Immature natural killer cell (primary cell): ENCODE measurements at regions not wholly inside any gene's neighbourhood (a gene's known extent, or its start where the extent isn't known, plus 50 kb on each side); places are given as distances from the start of the nearest gene placed in this dataset.

ENCODE experiments used
- DNase-seq, 3 donors: peaks; one replicate each; pipeline ENCODE4 v3.0.0; 2022; ENCODE audit warnings: mixed read lengths in 1 of 3
- H3K27ac Mint-ChIP-seq, 6 donors: one replicate each; pipeline ENCODE4 v1.8.0; 2020; ENCODE audit warnings: mixed read lengths in 6 of 6, mild to moderate bottlenecking in 5 of 6, inconsistent platforms in 4 of 6, moderate library complexity in 3 of 6
- H3K27me3 Mint-ChIP-seq, 3 donors: one replicate each; pipeline ENCODE4 v1.8.0; 2020 to 2021; ENCODE audit warnings: low read depth in 3 of 3, mild to moderate bottlenecking in 3 of 3, mixed read lengths in 3 of 3, moderate library complexity in 3 of 3, inconsistent platforms in 1 of 3
- H3K36me3 Mint-ChIP-seq, 3 donors: one replicate each; pipeline ENCODE4 v1.8.0; 2020; ENCODE audit warnings: mixed read lengths in 3 of 3, inconsistent platforms in 2 of 3, mild to moderate bottlenecking in 2 of 3
- H3K4me1 Mint-ChIP-seq, 2 donors: one replicate each; pipeline ENCODE4 v1.8.0; 2020; ENCODE audit warnings: inconsistent platforms in 2 of 2, mild to moderate bottlenecking in 2 of 2, mixed read lengths in 2 of 2, moderate library complexity in 1 of 2
- H3K4me3 Mint-ChIP-seq, 5 donors: one replicate each; pipeline ENCODE4 v1.8.0; 2020; ENCODE audit warnings: mild to moderate bottlenecking in 5 of 5, mixed read lengths in 5 of 5, inconsistent platforms in 3 of 5, moderate library complexity in 3 of 5
- H3K9me3 Mint-ChIP-seq, 6 donors: one replicate each; pipeline ENCODE4 v1.8.0; 2020; ENCODE audit warnings: mild to moderate bottlenecking in 6 of 6, mixed read lengths in 6 of 6, inconsistent platforms in 4 of 6, moderate library complexity in 3 of 6

DNA sequence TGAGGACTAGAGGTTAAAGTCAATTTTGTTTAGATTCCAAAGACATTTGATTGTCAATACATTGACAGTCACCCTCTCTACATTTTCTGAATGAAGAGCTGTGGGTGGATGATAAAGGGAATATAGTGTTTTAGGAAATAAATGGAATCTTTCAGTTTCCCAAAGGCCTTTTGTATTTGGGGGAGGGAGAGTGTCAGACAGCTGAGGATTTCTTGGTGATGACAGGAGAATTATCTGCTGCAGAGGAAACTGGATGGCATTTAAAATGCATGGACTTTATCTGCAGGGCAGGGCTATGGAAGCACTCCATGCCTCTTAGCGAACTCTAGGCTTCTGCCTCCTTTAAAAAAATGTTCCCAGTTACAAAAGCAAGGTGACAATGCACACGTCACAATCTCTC lies 195.1 kb downstream of the KCNS3 start:
- peaks cover 0 to 3% (median 2%) of the 10 kb centered on the region in 3 donors for H3K27me3 Mint-ChIP-seq
- H3K36me3 Mint-ChIP-seq, result no peaks in the 10 kb centered on the region
- peaks cover 0 to 17% (median 4%) of the 10 kb centered on the region in 6 donors for H3K9me3 Mint-ChIP-seq
- H3K4me1 Mint-ChIP-seq, result no peaks in the 10 kb centered on the region
- H3K4me3 Mint-ChIP-seq, result no peak overlapping the region
- no peak for DNase-seq
- no peak overlapping the region for H3K27ac Mint-ChIP-seq

DNA sequence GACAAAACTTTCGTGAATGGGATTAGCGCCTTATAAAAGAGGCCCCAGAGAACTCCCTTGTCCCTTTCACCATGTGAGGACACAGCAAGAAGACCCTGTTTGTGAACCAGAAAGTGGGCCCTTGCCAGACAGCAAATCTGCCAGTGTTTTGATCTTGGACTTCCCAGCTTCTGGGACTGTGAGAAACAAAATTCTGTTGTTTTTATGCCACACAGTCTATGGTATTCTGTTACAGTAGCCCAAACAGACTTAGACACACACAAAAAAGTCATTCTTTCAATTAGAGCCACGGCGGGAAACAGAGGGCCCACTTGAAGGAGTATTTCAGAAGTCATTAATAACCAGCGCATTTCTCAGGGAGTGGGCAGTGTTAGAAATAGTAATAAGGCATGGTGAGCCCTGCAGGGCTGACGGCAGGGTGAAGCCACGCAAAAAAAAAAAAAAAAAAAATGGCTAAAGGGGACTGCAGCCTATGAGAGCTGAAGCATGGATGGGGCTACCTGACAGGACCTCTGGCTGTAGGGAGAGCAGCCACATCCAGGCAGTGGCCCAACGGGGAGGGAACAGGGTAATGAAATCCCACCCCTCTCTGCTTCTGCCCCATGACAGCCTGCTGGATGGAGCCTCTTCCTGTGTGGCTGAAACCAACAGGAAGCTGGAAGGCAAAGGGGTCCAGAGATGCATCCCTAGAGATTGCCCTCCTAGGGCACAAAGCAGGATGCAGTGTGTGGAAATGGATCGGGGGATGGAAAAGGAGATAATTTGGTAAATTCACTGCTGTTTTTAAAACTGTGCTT lies 189.3 kb downstream of the KCNS3 start:
- Mint-ChIP-seq H3K27me3 (peaks cover 0 to 4% (median 1%) of the 10 kb centered on the region in 3 donors), H3K4me1 (no peaks in the 10 kb centered on the region), H3K36me3 (no peaks in the 10 kb centered on the region), H3K27ac (no peak overlapping the region), H3K9me3 (peaks cover 0 to 14% (median 5%) of the 10 kb centered on the region in 6 donors), H3K4me3 (no peak overlapping the region)
- no peak for DNase-seq

DNA sequence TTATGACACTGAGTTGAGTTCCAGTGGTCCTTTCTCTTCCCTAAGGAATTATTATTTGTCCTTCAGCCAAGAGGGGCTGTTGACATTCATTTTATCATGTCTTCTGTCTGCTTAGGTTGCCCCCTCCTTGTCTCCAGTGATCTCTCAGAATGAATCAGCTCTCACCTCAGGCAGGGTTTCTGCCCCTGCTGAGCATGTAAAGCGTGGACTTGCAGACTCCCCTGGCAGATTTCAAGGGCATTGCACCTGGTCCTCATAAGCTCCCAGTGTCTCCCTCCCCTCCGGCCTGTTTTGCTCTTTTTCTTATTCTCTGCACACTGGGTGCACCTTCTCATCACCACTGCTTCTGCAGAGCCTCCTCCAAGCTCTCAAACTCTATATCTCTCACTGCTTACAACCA lies 188.4 kb downstream of the KCNS3 start:
- no peaks in the 10 kb centered on the region for H3K36me3 Mint-ChIP-seq
- H3K27ac Mint-ChIP-seq, result no peak overlapping the region

DNA sequence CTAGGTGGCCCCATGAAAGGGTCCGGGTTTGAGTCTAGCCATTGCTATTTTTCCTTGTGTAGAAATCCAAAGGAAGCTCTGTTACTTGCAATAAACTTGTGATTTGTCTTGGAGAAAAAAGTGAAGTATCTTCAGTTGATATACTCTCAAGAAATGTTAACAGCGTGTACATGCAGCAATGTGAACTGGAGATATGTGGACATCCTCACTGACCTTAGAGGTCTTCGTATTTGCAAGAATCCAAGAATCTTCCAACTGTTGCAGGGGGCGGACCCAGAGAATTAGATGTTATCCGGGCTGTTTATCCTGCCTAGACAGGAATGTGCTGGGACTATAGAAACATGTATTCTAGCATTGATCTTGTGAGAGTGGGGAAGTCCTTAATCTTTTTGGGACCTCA lies 187.6 kb downstream of the KCNS3 start:
- DNase-seq, result no peak
- H3K27ac Mint-ChIP-seq, result no peak overlapping the region
- no peak overlapping the region for H3K4me3 Mint-ChIP-seq
- peaks cover 0 to 14% (median 3%) of the 10 kb centered on the region in 6 donors for H3K9me3 Mint-ChIP-seq
- peaks cover 0 to 4% (median 1%) of the 10 kb centered on the region in 3 donors for H3K27me3 Mint-ChIP-seq
- no peaks in the 10 kb centered on the region for H3K4me1 Mint-ChIP-seq
- H3K36me3 Mint-ChIP-seq, result no peaks in the 10 kb centered on the region

More for the DNA sequence above, 188.4 kb downstream of the KCNS3 start:
- DNase-seq, result no peak
- Mint-ChIP-seq H3K4me1 (no peaks in the 10 kb centered on the region), H3K9me3 (peaks cover 0 to 14% (median 4%) of the 10 kb centered on the region in 6 donors), H3K27me3 (peaks cover 0 to 4% (median 1%) of the 10 kb centered on the region in 3 donors), H3K4me3 (no peak overlapping the region)

DNA sequence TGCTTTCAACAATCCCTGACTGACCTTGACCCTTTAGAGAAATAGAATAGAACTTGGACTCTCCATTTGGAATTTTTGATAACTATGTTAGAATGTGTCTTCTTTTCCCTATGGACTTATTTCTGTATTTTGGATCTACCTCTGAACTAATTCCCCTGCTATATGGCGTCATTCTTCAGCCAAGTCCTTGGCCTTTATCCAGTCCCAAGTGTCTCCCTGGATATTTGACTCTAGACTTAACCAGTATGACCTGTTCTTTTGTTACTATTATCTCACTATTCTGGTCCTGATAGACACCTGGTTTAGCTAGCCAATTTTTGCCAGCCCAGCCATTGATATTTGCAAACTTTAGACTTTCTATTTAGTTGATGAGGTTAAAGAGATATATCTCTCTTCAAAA lies 186.8 kb downstream of the KCNS3 start:
- Mint-ChIP-seq H3K36me3 (no peaks in the 10 kb centered on the region), H3K9me3 (peaks cover 2 to 9% (median 5%) of the 10 kb centered on the region in 6 donors), H3K27ac (no peak overlapping the region), H3K4me3 (no peak overlapping the region), H3K27me3 (peaks cover 0 to 4% (median 1%) of the 10 kb centered on the region in 3 donors), H3K4me1 (no peaks in the 10 kb centered on the region)
- no peak for DNase-seq

DNA sequence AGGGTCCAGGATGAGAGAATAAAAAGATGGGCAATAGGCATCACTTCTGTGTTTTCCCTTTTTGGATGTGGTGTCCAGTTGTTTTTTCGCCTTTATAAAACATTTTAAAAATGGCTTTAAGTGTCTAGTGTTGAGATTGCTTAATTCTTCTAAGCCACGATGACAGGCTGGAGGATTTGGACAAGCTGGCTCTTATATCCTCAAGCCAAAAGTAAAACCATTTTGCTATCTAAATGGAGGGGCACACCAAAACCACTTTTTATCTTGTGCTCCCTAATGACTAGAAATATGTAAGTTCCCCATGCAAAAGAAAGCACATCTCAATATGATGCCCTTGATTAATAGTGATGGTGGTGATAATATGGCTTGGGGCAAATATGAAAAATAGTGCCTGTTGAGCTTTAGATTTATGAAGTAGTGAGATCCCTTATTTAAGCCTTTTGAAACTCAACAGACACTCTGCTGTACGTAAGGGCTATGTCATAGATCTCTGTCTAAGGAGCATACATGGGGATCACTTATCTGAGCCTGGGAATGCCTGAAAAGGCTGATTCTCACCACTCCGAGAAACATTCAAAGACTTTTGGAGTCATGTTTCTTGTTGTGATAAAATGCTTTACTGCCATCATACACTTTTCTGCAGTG lies 185.5 kb downstream of the KCNS3 start:
- Mint-ChIP-seq H3K27me3 (peaks cover 0 to 4% (median 1%) of the 10 kb centered on the region in 3 donors), H3K9me3 (peaks cover 2 to 9% (median 3%) of the 10 kb centered on the region in 6 donors), H3K27ac (no peak overlapping the region), H3K4me3 (no peak overlapping the region), H3K4me1 (no peaks in the 10 kb centered on the region), H3K36me3 (no peaks in the 10 kb centered on the region)
- DNase-seq, result no peak

DNA sequence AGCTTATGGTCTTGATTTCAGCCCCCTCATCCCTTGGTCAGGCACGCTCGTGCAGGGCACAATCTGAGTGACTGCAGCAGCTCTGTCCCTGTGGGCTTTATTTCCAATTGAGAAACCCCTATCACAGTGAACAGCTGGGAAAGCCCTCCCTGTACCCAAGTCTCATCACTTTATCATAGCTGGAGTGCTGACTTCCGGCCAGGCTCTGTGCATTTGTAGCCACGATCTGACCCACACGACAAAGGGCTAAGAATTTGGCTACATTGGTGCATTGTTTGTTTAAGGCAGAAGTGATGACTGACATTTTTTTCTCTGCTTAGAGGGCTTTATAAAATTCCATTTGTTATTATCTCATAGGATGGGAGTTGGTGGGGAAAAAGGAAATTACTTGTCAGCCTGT lies 184.4 kb downstream of the KCNS3 start:
- Mint-ChIP-seq H3K36me3 (no peaks in the 10 kb centered on the region), H3K9me3 (peaks cover 2 to 7% (median 4%) of the 10 kb centered on the region in 6 donors), H3K27me3 (peaks cover 0 to 4% (median 1%) of the 10 kb centered on the region in 3 donors), H3K4me1 (no peaks in the 10 kb centered on the region), H3K4me3 (no peak overlapping the region), H3K27ac (no peak overlapping the region)
- no peak for DNase-seq

DNA sequence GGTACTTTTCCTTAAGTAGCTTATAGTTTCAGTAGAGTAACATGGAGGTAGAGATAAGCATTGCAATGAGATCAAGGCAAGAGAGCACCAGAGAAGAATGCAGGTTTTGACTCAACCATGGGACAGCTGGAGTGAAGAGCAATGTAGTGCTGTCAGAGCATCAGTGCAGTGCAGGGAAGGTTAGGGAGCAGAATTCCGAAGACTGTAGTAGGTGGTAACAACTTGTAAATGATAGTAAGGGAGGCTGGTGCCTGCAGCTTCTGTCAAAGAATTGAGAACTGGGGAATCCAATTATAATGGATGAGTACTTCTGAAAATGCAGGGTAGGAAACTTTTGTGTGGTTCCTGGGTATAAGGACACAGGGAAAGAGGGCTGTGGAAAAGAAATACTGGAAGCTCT lies 183.2 kb downstream of the KCNS3 start:
- H3K27ac Mint-ChIP-seq, result no peak overlapping the region
- no peak overlapping the region for H3K4me3 Mint-ChIP-seq
- no peaks in the 10 kb centered on the region for H3K4me1 Mint-ChIP-seq
- H3K9me3 Mint-ChIP-seq, result peaks cover 0 to 7% (median 4%) of the 10 kb centered on the region in 6 donors
- H3K27me3 Mint-ChIP-seq, result peaks cover 0 to 1% (median 0%) of the 10 kb centered on the region in 3 donors
- no peak for DNase-seq
- H3K36me3 Mint-ChIP-seq, result no peaks in the 10 kb centered on the region

DNA sequence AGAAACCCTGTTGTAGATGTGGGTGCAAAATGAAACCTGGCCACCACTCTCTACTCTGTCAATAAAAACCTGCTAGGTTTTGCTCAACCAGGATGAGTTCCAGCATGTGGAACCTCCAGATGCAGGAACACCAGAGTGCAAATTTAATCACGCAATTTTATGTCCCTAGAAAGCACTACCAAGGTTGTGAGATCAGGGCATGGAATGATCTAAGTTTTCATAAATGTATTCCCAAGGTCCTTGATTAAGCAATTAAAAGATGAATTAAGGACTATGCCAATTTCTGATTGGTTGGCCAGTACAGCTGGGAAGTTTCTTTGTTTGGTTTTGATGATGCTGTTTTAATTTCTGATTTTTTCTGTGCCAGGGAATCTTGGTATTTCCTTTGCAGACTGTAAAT lies 179.2 kb downstream of the KCNS3 start:
- H3K4me3 Mint-ChIP-seq, result no peak overlapping the region
- peaks cover 0 to 7% (median 4%) of the 10 kb centered on the region in 6 donors for H3K9me3 Mint-ChIP-seq
- no peak for DNase-seq
- no peaks in the 10 kb centered on the region for H3K4me1 Mint-ChIP-seq
- H3K27ac Mint-ChIP-seq, result no peak overlapping the region
- H3K27me3 Mint-ChIP-seq, result no peaks in the 10 kb centered on the region
- H3K36me3 Mint-ChIP-seq, result no peaks in the 10 kb centered on the region

DNA sequence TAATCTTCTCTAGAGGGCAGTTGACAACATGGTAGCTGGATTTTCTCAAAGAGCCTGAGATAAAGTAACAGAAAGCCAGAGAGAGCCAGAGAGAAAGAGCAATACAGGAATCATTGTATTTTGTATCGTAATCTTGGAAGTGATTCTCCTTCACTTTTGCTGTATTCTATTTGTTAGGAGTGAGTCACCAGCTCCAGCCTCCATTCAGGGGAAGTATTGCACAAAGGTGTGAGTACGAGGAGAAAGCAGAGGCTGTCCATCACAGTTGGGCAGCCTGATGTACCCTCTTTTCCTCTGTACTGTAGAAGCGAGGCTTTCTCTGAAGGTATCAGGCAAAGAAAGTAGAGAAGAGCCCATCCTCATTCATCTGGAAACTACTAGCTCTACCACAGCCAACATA lies 176.8 kb downstream of the KCNS3 start:
- H3K27ac Mint-ChIP-seq, result no peak overlapping the region
- no peak for DNase-seq
- H3K27me3 Mint-ChIP-seq, result no peaks in the 10 kb centered on the region
- H3K4me1 Mint-ChIP-seq, result no peaks in the 10 kb centered on the region
- no peaks in the 10 kb centered on the region for H3K36me3 Mint-ChIP-seq
- no peak overlapping the region for H3K4me3 Mint-ChIP-seq
- H3K9me3 Mint-ChIP-seq, result peaks cover 0 to 5% (median 2%) of the 10 kb centered on the region in 6 donors

DNA sequence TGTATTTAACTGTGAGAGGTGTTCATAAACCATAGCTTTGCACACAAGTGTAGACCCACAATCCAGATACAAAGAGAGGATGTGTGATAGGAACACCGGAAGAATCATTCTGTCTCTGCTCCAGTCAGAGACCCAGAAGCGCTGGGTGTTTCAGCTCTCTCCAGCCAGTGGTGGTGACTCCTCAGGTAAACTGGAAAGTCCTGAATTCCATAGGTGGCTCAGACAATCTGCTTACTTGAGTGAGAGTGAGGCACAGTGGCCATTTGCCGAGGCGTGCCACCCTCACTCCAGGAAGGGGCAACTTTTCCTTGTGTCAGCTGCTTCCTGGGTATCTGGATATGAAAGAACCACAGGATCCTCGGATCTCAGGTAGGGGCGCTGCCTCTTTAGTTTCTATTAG lies 171.5 kb downstream of the KCNS3 start:
- H3K9me3 Mint-ChIP-seq, result peaks cover 0 to 6% (median 3%) of the 10 kb centered on the region in 6 donors
- H3K4me3 Mint-ChIP-seq, result no peak overlapping the region
- H3K27ac Mint-ChIP-seq, result no peak overlapping the region
- DNase-seq, result no peak
- H3K4me1 Mint-ChIP-seq, result no peaks in the 10 kb centered on the region
- H3K36me3 Mint-ChIP-seq, result no peaks in the 10 kb centered on the region
- H3K27me3 Mint-ChIP-seq, result peaks cover 0 to 1% (median 0%) of the 10 kb centered on the region in 3 donors

DNA sequence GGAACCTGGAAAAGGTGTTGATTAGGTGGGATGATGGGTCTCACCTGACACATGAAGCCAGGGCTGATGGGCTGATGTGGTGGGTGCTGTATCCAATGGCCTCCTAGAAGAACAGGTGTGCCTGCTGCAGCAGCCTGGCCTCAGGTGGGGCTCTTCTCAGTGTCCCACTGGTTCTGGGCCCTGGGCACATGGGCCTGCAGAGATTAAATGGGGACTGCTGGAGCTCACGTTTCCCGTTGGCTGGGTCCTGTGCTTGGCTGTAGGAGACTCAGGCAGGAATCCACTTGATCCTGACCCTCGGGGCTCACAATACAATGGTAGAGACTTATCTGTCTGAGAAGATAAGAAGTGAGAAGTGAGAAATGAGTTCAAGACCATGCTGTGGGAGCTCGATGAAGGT lies 170.9 kb downstream of the KCNS3 start:
- Mint-ChIP-seq H3K27me3 (peaks cover 0 to 1% (median 0%) of the 10 kb centered on the region in 3 donors), H3K4me3 (no peak overlapping the region), H3K4me1 (no peaks in the 10 kb centered on the region), H3K9me3 (peaks cover 0 to 6% (median 2%) of the 10 kb centered on the region in 6 donors), H3K27ac (no peak overlapping the region), H3K36me3 (no peaks in the 10 kb centered on the region)
- DNase-seq, result no peak

DNA sequence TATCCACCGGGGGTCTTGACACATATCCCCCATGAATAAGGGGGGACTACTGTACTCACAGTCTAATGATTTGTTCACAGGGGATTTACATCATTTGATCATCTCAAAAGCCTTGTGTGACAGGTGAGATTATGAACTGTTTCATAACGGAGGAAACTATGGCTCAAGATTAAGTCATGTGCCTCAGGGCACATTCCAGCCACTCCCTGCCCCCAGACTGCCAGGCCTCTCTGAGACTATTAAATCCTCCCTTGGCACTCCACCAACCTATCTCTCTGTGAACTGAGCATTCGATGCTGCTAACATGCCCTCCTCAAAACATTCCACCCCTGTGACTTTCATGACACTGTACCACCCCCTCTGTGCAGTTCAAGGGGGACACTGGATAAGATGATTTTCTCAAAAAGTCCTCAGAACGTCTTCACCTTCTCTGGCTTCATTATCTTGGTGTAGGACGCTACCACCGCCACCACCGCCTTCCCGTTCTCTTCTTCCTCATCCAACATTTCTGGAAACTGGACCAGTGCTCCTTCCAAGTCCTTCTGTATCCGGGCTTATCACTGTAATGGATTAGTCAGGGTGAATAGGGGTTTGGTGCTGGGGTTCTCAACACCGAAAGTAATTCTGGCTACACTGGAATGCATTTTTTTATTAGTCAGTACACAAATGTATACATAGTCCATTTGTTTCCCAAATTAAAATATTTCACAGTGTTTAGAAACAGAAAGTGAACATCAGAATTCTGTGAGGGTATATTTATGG lies 169.6 kb downstream of the KCNS3 start:
- no peak for DNase-seq
- Mint-ChIP-seq H3K27me3 (peaks cover 0 to 1% (median 0%) of the 10 kb centered on the region in 3 donors), H3K9me3 (peaks cover 0 to 7% (median 2%) of the 10 kb centered on the region in 6 donors), H3K4me3 (no peak overlapping the region), H3K27ac (no peak overlapping the region), H3K4me1 (no peaks in the 10 kb centered on the region), H3K36me3 (no peaks in the 10 kb centered on the region)

DNA sequence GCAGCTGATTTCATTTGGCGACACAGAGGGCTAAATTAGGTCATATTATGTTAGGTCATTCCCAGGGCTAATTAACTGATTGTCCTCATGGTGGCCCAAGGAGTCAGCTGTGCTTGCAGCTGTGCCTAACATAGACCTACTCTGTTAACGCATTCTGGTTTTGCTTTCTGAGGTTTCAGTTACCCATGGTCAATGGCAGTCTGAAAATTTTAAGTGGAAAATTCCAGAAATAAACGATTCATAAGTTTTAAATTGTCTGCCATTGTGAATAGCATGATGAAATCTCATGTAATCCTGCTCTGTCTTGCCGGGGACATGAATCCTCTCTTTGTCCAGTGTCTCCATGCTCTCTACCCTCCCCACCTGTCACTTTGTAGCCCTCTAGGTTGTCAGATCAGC lies 168.7 kb downstream of the KCNS3 start:
- no peak overlapping the region for H3K27ac Mint-ChIP-seq
- H3K27me3 Mint-ChIP-seq, result peaks cover 0 to 1% (median 0%) of the 10 kb centered on the region in 3 donors
- no peak for DNase-seq
- no peaks in the 10 kb centered on the region for H3K36me3 Mint-ChIP-seq
- H3K9me3 Mint-ChIP-seq, result peaks cover 2 to 16% (median 5%) of the 10 kb centered on the region in 6 donors
- no peak overlapping the region for H3K4me3 Mint-ChIP-seq
- no peaks in the 10 kb centered on the region for H3K4me1 Mint-ChIP-seq
